ENCODE measurements at regions not wholly inside any gene's neighbourhood (a gene's known extent, or its start where the extent isn't known, plus 50 kb on each side); places are given as distances from the start of the nearest gene placed in this dataset.

GRCh38 chr11:19661827-19662226 lies 50.8 kb upstream of the NAV2 start:
- no peak for DNase-seq (ENCODE audit: insufficient read length, low spot score)
- no peak for FAIRE-seq

GRCh38 chr11:19660076-19660475 lies 52.6 kb upstream of the NAV2 start:
- peak; percentile 65 for DNase-seq (ENCODE audit: insufficient read length, low spot score)
- FAIRE-seq = peak; percentile 93

GRCh38 chr11:19659529-19659928 lies 53.1 kb upstream of the NAV2 start:
- FAIRE-seq (no peak), DNase-seq (ENCODE audit: insufficient read length, low spot score) (no peak)

- DNase-seq (ENCODE audit: insufficient read length, low spot score) (no peak), FAIRE-seq (no peak)
These were observed 54.3 kb upstream of the NAV2 start for GRCh38 chr11:19658344-19658743.

- no peak for DNase-seq (ENCODE audit: insufficient read length, low spot score)
- no peak for FAIRE-seq
These were observed 56.5 kb upstream of the NAV2 start for GRCh38 chr11:19656140-19656541.

- DNase-seq (ENCODE audit: insufficient read length, low spot score) (no peak), FAIRE-seq (no peak)
These were observed 59.8 kb upstream of the NAV2 start for GRCh38 chr11:19652623-19653375.

- FAIRE-seq (no peak), DNase-seq (ENCODE audit: insufficient read length, low spot score) (no peak)
These were observed 61.0 kb upstream of the NAV2 start for GRCh38 chr11:19651653-19652052.

GRCh38 chr11:19651028-19651427 lies 61.6 kb upstream of the NAV2 start:
- FAIRE-seq (no peak), DNase-seq (ENCODE audit: insufficient read length, low spot score) (no peak)

GRCh38 chr11:19650467-19650866 lies 62.2 kb upstream of the NAV2 start:
- DNase-seq (ENCODE audit: insufficient read length, low spot score) (no peak), FAIRE-seq (no peak)

GRCh38 chr11:19649751-19650150 lies 62.9 kb upstream of the NAV2 start:
- DNase-seq (ENCODE audit: insufficient read length, low spot score) (no peak), FAIRE-seq (no peak)

- DNase-seq (ENCODE audit: insufficient read length, low spot score) (no peak), FAIRE-seq (no peak)
These were observed 64.3 kb upstream of the NAV2 start for GRCh38 chr11:19648321-19648720.

- DNase-seq (ENCODE audit: insufficient read length, low spot score) (no peak), FAIRE-seq (no peak)
These were observed 64.8 kb upstream of the NAV2 start for GRCh38 chr11:19647816-19648215.

GRCh38 chr11:19646921-19647320 lies 65.7 kb upstream of the NAV2 start:
- DNase-seq (ENCODE audit: insufficient read length, low spot score) = no peak
- no peak for FAIRE-seq

- FAIRE-seq (no peak), DNase-seq (ENCODE audit: insufficient read length, low spot score) (no peak)
These were observed 66.3 kb upstream of the NAV2 start for GRCh38 chr11:19646308-19646707.

- DNase-seq (ENCODE audit: insufficient read length, low spot score) (no peak), FAIRE-seq (no peak)
These were observed 68.3 kb upstream of the NAV2 start for GRCh38 chr11:19644316-19644715.

- DNase-seq (ENCODE audit: insufficient read length, low spot score) (no peak), FAIRE-seq (no peak)
These were observed 70.2 kb upstream of the NAV2 start for GRCh38 chr11:19642185-19643158.

GRCh38 chr11:19639603-19640105 lies 73.0 kb upstream of the NAV2 start:
- no peak for DNase-seq (ENCODE audit: insufficient read length, low spot score)
- FAIRE-seq = no peak

- DNase-seq (ENCODE audit: insufficient read length, low spot score) = no peak
- no peak for FAIRE-seq
These were observed 77.3 kb upstream of the NAV2 start for GRCh38 chr11:19635332-19635731.

GRCh38 chr11:19633276-19633675 lies 79.4 kb upstream of the NAV2 start:
- DNase-seq (ENCODE audit: insufficient read length, low spot score) (no peak), FAIRE-seq (no peak)

- DNase-seq (ENCODE audit: insufficient read length, low spot score) (no peak), FAIRE-seq (no peak)
These were observed 80.2 kb upstream of the NAV2 start for GRCh38 chr11:19632499-19632834.

- FAIRE-seq (no peak), DNase-seq (ENCODE audit: insufficient read length, low spot score) (no peak)
These were observed 80.7 kb upstream of the NAV2 start for GRCh38 chr11:19631712-19632498.

All from GM19239 (cell line).